H1 (cell line): ENCODE measurements at regions not wholly inside any gene's neighbourhood (a gene's known extent, or its start where the extent isn't known, plus 50 kb on each side); places are given as distances from the start of the nearest gene placed in this dataset.

Experiments
- CTCF ChIA-PET: fragments of 300-600 bp; sonication (Branson Sonifier 250); formaldehyde crosslinking; loops from one replicate; lab custom pipeline; 2021; ENCODE audit not compliant: partially characterized antibody; lab: Charles Lee
- POLR2A ChIA-PET: fragments of 300-600 bp; sonication (Branson Sonifier 250); formaldehyde crosslinking; loops from one replicate; lab custom pipeline; 2021; ENCODE audit warnings: inconsistent platforms; ENCODE audit not compliant: partially characterized antibody; lab: Charles Lee
- DNase-seq, 2 experiments: peaks; one replicate each; pipeline versions ENCODE4 v3.0.0 to v3.0.0-alpha.2; 2010 to 2022; ENCODE audit warnings: low spot score in 2 of 2, low read depth in 1 of 2, mixed read lengths in 1 of 2
- FAIRE-seq: peaks from 2 replicates; lab custom pipeline; 2011; peaks lifted over from hg19 to GRCh38; lab: Jason Lieb, UNC
- H2AFZ ChIP-seq: 2 replicates; pipeline ENCODE4 v1.8.1; 2012; ENCODE audit warnings: low read length, inconsistent platforms
- H2AK5ac ChIP-seq: 2 replicates; pipeline ENCODE4 v1.6.1; 2013; ENCODE audit warnings: low read depth, low read length
- H2BK120ac ChIP-seq: replicated peaks from 2 replicates; pipeline ENCODE3; 2013; ENCODE audit warnings: low read depth, low read length, inconsistent platforms
- H2BK12ac ChIP-seq: 2 replicates; pipeline ENCODE4 v1.6.1; 2013; ENCODE audit warnings: low read depth, low read length
- H2BK15ac ChIP-seq: 2 replicates; pipeline ENCODE4 v1.6.1; 2013; ENCODE audit warnings: low read length
- H2BK20ac ChIP-seq: 2 replicates; pipeline ENCODE4 v1.6.1; 2013; ENCODE audit warnings: low read length
- H2BK5ac ChIP-seq: 2 replicates; pipeline ENCODE4 v1.6.1; 2013; ENCODE audit warnings: low read depth, low read length
- H3K14ac ChIP-seq: 2 replicates; pipeline ENCODE4 v1.6.1; 2013; ENCODE audit warnings: inconsistent platforms; ENCODE audit not compliant: insufficient read length
- H3K18ac ChIP-seq: 2 replicates; pipeline ENCODE4 v1.6.1; 2013; ENCODE audit warnings: low read length; ENCODE audit errors: extremely low read depth
- H3K23ac ChIP-seq: 2 replicates; pipeline ENCODE4 v1.6.1; 2013; ENCODE audit warnings: inconsistent platforms; ENCODE audit not compliant: insufficient read length
- H3K23me2 ChIP-seq: 2 replicates; pipeline ENCODE4 v1.6.1; 2013; ENCODE audit warnings: low read depth, low read length
- H3K27ac ChIP-seq: 2 replicates; pipeline ENCODE4 v1.6.1; 2011; ENCODE audit warnings: low read depth, low read length, inconsistent platforms
- H3K27me3 ChIP-seq, 4 experiments: replicated peaks in 1 of 4; 1 replicate in 1 of 4; 2 replicates in 3 of 4; pipeline versions ENCODE4 v1.6.1 to v1.8.1; 2011 to 2013; ENCODE audit warnings: low read length in 3 of 4, mild to moderate bottlenecking in 3 of 4, inconsistent platforms in 2 of 4, mixed read lengths in 2 of 4, moderate library complexity in 1 of 4; ENCODE audit not compliant: control insufficient read depth in 3 of 4, insufficient read depth in 3 of 4; ENCODE audit errors: extremely low read depth in 1 of 4
- H3K36me3 ChIP-seq, 4 experiments: 2 replicates each; pipeline versions ENCODE4 v1.6.1 to v1.8.1; 2011 to 2013; ENCODE audit warnings: mild to moderate bottlenecking in 4 of 4, low read length in 3 of 4, moderate library complexity in 2 of 4, control low read depth in 1 of 4, inconsistent platforms in 1 of 4; ENCODE audit not compliant: insufficient read depth in 4 of 4, control insufficient read depth in 2 of 4
- H3K4ac ChIP-seq: replicated peaks from 2 replicates; pipeline ENCODE3; 2013; ENCODE audit warnings: low read length, low read depth, mixed read lengths, inconsistent platforms; ENCODE audit not compliant: insufficient read length
- H3K4me1 ChIP-seq, 4 experiments: replicated peaks in 1 of 4; 1 replicate in 1 of 4; 2 replicates in 3 of 4; pipeline versions ENCODE4 v1.6.1 to v1.8.1; 2011 to 2013; ENCODE audit warnings: low read length in 3 of 4, inconsistent platforms in 2 of 4, mixed read lengths in 1 of 4; ENCODE audit not compliant: insufficient read depth in 4 of 4, control insufficient read depth in 3 of 4
- H3K4me2 ChIP-seq, 2 experiments: 2 replicates each; pipeline versions ENCODE4 v1.6.1 to v1.8.1; 2011 to 2013; ENCODE audit warnings: low read depth in 2 of 2, low read length in 2 of 2, control low read depth in 1 of 2, inconsistent platforms in 1 of 2, mild to moderate bottlenecking in 1 of 2; ENCODE audit not compliant: insufficient read depth in 1 of 2
- H3K4me3 ChIP-seq, 4 experiments: fragments of 200-600, 300-600 bp in 1 of 4; sonication (generic), shearing (Covaris generic), sonication (Bioruptor Twin) in 1 of 4; 2 replicates each; pipeline versions ENCODE4 v1.5.1 to v1.8.1; 2011 to 2016; ENCODE audit warnings: low read length in 4 of 4, low read depth in 3 of 4, control low read depth in 2 of 4, inconsistent platforms in 2 of 4, mild to moderate bottlenecking in 2 of 4, mixed read lengths in 1 of 4, moderate library complexity in 1 of 4; ENCODE audit not compliant: insufficient read depth in 2 of 4; ENCODE audit errors: extremely low read depth in 1 of 4
- H3K56ac ChIP-seq: replicated peaks from 2 replicates; pipeline ENCODE3; 2013; ENCODE audit warnings: low read depth, mild to moderate bottlenecking, mixed read lengths, low read length, inconsistent platforms; ENCODE audit not compliant: insufficient read length
- H3K79me1 ChIP-seq: 2 replicates; pipeline ENCODE4 v1.6.1; 2013; ENCODE audit warnings: low read depth, low read length, control low read depth
- H3K79me2 ChIP-seq, 2 experiments: 2 replicates each; pipeline versions ENCODE4 v1.6.1 to v1.8.1; 2012 to 2013; ENCODE audit warnings: low read length in 2 of 2, mild to moderate bottlenecking in 2 of 2, inconsistent platforms in 1 of 2; ENCODE audit not compliant: insufficient read depth in 2 of 2, control insufficient read depth in 1 of 2
- H3K9ac ChIP-seq, 4 experiments: replicated peaks in 1 of 4; 1 replicate in 1 of 4; 2 replicates in 3 of 4; pipeline versions ENCODE4 v1.6.1 to v1.8.1; 2011 to 2013; ENCODE audit warnings: low read depth in 3 of 4, low read length in 3 of 4, control low read depth in 2 of 4, mild to moderate bottlenecking in 2 of 4, moderate library complexity in 2 of 4, inconsistent platforms in 1 of 4; ENCODE audit errors: extremely low read depth in 1 of 4
- H3K9me3 ChIP-seq, 2 experiments: 2 replicates each; pipeline versions ENCODE4 v1.6.1 to v1.8.1; 2012 to 2013; ENCODE audit warnings: mild to moderate bottlenecking in 2 of 2, moderate library complexity in 2 of 2, control low read depth in 1 of 2, inconsistent platforms in 1 of 2, low read depth in 1 of 2, low read length in 1 of 2, mixed read lengths in 1 of 2; ENCODE audit not compliant: insufficient read depth in 2 of 2
- H4K20me1 ChIP-seq, 2 experiments: replicated peaks in 1 of 2; 2 replicates each; pipeline versions ENCODE3 to v1.8.1; 2011 to 2013; ENCODE audit warnings: inconsistent platforms in 2 of 2, low read length in 2 of 2, mild to moderate bottlenecking in 1 of 2; ENCODE audit not compliant: insufficient read depth in 2 of 2, control insufficient read depth in 1 of 2
- H4K5ac ChIP-seq: 2 replicates; pipeline ENCODE4 v1.6.1; 2013; ENCODE audit warnings: low read length, low read depth, mixed read lengths, inconsistent platforms; ENCODE audit not compliant: insufficient read length
- H4K8ac ChIP-seq: 2 replicates; pipeline ENCODE4 v1.8.0; 2013; ENCODE audit warnings: mild to moderate bottlenecking, moderate library complexity, low read length, inconsistent platforms; ENCODE audit not compliant: insufficient read depth; ENCODE audit errors: extremely low read depth
- H4K91ac ChIP-seq: replicated peaks from 2 replicates; pipeline ENCODE3; 2013; ENCODE audit warnings: low read length, mixed read lengths, inconsistent platforms; ENCODE audit not compliant: insufficient read length
- MAFK ChIP-seq: IDR thresholded peaks from 2 replicates; pipeline ENCODE4 v1.6.1; 2012; ENCODE audit warnings: low read depth, mild to moderate bottlenecking, improper control_type of control experiment, low read length
- SRF ChIP-seq: IDR thresholded peaks from 2 replicates; pipeline ENCODE4 v1.6.1; 2011; ENCODE audit warnings: mild to moderate bottlenecking, low read depth, low read length, moderate library complexity
- WGBS, 2 experiments: shearing (Covaris generic) in 1 of 2; methylation state at CpG; one replicate each; pipeline versions ENCODE4 v1.1.6 to v1.1.7; 2013 to 2015; ENCODE audit warnings: low lambda C conversion rate in 2 of 2, mixed read lengths in 2 of 2, inconsistent platforms in 1 of 2, low coverage in 1 of 2, missing lambda C conversion rate in 1 of 2; ENCODE audit not compliant: insufficient replicate concordance in 2 of 2, insufficient coverage in 1 of 2, insufficient read length in 1 of 2; ENCODE audit errors: extremely low coverage in 1 of 2, missing lambda C conversion rate in 1 of 2; 5-methylcytosine and 5-hydroxymethylcytosine counted together

- no peak overlapping the region for H3K18ac ChIP-seq
- no peak overlapping the region for H2BK15ac ChIP-seq
- H4K91ac ChIP-seq, result no peak overlapping the region
- DNase-seq (no peak), FAIRE-seq (no peak)
- no peak overlapping the region for H3K23ac ChIP-seq
- H3K56ac ChIP-seq, result no peak overlapping the region
- H2BK12ac ChIP-seq, result no peak overlapping the region
- H3K79me2 ChIP-seq, result no peaks in the 10 kb centered on the region
- H3K79me1 ChIP-seq, result peaks cover 9% of the 10 kb centered on the region; the same call in 1 of the 2 replicates
- no peak overlapping the region for H3K27ac ChIP-seq
- H2BK20ac ChIP-seq, result no peak overlapping the region
- H2AFZ ChIP-seq, result no peak overlapping the region
- H2BK120ac ChIP-seq, result no peak overlapping the region
- H3K4me1 ChIP-seq, result peaks cover 0 to 23% (median 11%) of the 10 kb centered on the region in 4 experiments; a peak in 4 of 7 replicates
- peaks cover 0 to 5% of the 10 kb centered on the region in 2 experiments for H4K20me1 ChIP-seq
- no peaks in the 10 kb centered on the region for H3K27me3 ChIP-seq
- H3K4me3 ChIP-seq, result no peak overlapping the region
- H3K36me3 ChIP-seq, result no peaks in the 10 kb centered on the region
- 0 out of 2 replicates have a peak overlapping the region, but pooled peaks have one; percentile 26 for H2AK5ac ChIP-seq
- H3K9me3 ChIP-seq, result no peaks in the 10 kb centered on the region
- no peak overlapping the region for H3K9ac ChIP-seq
- no peak overlapping the region for H3K14ac ChIP-seq
- no peaks in the 10 kb centered on the region for H3K23me2 ChIP-seq
- H3K4ac ChIP-seq, result no peak overlapping the region
- POLR2A ChIA-PET, result no interaction called here
- no peak overlapping the region for H2BK5ac ChIP-seq
- no peak overlapping the region for H4K5ac ChIP-seq
- CTCF ChIA-PET, result interaction anchor here (0.5 to 2.2 kb wide), 8 partner anchors 11 to 343 kb away, joined by 3 to 6 read pairs (median 3); no protein-coding TSS in a partner anchor
- H4K8ac ChIP-seq, result no peak overlapping the region
- no peak for TF ChIP-seq MAFK
- TF ChIP-seq SRF, result peak; percentile 26; the same call in 1 of the 2 replicates
- no peak overlapping the region for H3K4me2 ChIP-seq
- WGBS, 2 experiments, result 72% methylated on average over 1 of the region's 1 CpG; no CpG with 5 or more reads in 1 of the 2 experiments
Measured at GRCh38 chr15:81754078-81754477, 291.7 kb downstream of the MEX3B start.
